HG03175 (cell line): ENCODE measurements at regions not wholly inside any gene's neighbourhood (a gene's known extent, or its start where the extent isn't known, plus 50 kb on each side); places are given as distances from the start of the nearest gene placed in this dataset.

ENCODE experiments used
- ATAC-seq: cut with Tn5 transposase; IDR thresholded peaks from one replicate; pipeline ENCODE4 v1.9.1; 2021; ENCODE audit warnings: mild to moderate bottlenecking, moderate library complexity; ENCODE audit not compliant: unreplicated experiment

DNA sequence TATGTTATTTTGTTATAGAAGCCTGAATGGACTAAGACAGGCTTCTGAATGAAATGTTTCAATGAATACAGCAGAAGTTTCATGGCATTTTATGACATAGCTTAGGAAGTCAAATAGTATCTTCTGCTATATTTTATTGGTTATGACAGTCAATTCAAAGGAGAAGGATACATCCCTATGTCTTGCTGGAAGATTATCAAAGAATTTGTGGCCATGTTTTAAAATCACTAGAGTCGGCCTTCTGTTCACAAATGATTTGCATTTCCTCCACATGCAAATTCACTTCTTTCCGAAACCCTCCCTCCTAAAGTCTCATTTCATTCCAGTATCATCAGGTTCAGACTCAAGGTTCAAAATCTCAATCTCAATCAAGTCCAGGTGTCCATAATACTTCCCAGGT lies 679.2 kb upstream of the ADAMTS5 start:
- ATAC-seq: no peak

DNA sequence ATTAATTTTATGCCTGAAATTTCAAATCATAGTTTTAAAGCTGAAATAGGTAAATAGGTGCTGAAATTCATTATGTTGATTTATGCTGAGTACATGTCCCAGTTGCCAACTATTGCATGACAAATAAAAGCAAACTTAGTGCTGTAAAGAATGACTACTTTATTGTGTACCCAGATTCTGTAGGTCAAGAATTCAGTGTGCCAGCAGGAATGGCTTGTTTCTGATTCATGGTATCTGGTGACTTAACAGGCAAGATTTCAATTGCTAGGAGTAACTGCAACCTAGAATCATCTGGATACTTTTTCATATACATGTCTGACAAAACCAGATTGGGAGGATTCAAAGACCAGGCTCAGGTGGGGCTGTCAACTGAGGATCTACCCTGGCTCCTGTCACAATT lies 678.4 kb upstream of the ADAMTS5 start:
- ATAC-seq: no peak

DNA sequence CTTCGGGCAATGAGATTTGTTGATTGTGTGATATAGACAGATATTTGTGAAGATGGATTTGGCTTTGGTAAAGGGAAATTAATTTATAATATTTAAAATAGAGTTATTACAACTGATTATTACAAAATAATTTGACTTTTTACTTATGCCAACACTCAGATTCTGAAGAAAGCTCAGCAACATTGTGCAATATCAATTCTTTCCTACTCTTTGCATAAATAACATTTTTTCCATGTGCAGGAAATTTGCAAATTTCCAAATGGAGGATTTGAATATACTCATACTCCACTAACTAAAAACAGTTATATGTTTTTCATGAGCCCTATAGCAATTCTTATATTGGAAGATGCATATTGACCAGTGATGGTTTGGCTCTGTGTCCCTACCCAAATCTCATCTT lies 676.4 kb upstream of the ADAMTS5 start:
- no peak for ATAC-seq

- no peak for ATAC-seq
Observed at GRCh38 chr21:27639286-27639685, 672.4 kb upstream of the ADAMTS5 start.

DNA sequence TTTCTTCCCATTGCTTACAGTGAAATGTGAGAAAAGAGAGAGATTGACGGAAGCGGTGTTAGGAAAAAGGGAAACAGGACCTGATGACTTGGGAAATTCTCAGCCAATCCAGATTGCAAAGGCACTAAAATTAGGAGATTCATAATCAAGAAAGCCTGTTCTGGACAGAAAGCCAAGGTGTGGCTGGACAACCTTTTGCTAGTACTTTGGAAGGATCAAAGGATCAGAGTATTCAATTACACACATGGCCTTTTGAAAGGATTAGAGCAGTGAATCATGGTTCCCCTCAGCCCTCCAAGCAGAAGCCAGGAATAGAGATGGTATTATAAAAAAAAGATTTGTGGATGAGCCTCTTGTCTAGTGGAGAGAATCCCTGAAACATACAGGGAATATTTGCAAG lies 669.8 kb upstream of the ADAMTS5 start:
- no peak for ATAC-seq

DNA sequence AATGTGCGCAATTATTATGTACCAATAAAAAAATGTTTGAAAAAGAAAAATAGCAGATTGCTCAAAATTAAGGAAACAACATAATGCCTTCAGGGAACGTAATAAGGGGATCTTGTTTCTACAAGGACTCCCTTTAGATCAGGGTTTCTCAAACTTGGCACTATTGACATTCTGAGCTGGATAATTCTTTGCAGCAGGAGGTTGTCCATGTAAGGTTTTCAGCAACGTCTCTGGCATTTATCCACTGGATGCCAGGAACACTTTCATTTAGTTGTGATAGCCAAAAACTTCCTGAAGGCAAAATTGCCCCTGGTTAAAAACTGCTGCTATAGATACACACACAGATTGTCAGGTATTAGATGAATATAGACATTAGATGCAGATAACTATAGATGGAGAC lies 666.7 kb upstream of the ADAMTS5 start:
- no peak for ATAC-seq

- no peak for ATAC-seq
Observed at GRCh38 chr21:27631471-27631870, 664.6 kb upstream of the ADAMTS5 start.

DNA sequence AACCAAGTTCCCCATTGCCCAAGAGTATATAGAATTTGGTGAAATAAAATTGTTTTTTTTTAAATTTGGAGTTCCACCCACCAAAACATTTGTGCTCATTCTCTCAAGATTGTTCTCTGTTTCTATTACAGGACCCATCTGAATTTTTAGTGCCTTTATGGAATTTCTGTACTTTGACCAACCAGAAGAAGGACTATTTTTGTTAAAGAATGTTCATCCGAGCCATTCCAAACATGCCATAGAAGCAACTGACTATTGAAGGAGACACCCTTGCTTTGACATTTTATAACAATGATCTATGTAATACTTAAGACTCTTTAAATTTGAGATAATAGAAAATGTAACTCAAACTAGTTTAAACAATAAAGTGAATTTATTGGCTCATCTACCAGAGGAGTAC lies 655.7 kb upstream of the ADAMTS5 start:
- no peak for ATAC-seq

- ATAC-seq: no peak
Observed at GRCh38 chr21:27614231-27614630, 647.3 kb upstream of the ADAMTS5 start.

DNA sequence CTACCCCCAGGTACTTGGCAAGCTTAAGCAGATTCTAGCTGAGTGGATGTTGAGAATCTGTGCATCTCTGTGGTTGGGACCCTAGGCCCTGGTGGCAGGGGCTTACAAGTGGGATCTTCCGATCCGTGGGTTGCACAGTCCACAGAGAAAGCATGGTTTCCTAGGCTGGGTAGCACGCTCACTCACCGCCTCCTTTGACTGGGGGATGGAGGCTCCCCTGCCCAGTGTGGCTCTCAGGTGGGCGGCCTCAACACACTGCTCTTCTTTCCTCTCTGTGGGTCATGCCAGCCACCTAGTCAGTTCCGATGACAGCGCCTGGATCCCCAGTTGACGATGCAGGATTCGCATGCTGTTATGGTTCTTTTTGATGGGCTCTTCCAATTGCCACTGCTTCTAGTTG lies 639.5 kb upstream of the ADAMTS5 start:
- ATAC-seq: no peak

DNA sequence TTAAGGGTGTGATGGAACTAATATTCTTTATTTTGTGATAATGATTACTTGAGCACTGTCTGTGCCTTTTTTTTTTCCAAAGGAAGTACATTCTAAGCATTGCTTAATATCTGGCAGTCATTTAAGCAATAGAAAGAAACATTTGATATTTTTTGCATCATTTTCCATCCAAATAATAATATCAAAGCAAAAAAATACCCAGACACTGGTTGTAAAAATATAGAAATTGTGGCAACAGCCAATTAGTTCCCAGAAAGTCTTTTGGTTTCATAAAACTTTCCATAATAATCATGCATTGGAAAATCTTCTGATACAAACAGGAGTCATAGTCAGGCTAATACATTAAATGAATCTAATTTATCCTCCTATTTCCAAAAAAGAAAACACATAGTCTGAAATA lies 629.3 kb upstream of the ADAMTS5 start:
- no peak for ATAC-seq

DNA sequence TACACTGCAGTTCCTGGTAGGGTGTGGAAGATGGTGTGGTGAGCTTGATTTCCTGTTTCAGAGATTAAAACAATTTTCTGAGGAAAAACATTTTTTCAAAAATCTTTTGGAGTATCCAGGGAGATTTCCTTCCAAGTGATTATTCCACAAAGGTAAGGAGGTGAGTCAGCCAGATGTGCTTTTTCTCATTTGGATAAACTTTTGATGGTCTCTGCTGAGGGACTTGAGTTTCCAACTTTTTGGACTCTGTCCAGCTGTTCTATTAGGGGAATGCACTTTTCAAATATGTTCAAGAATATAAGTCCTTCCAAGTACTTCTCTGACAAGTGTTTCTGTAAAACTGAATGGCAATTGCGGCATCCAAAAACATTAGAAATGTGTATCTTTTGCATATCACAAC lies 628.8 kb upstream of the ADAMTS5 start:
- ATAC-seq: no peak

GRCh38 chr21:27590271-27590670 lies 623.4 kb upstream of the ADAMTS5 start:
- ATAC-seq: no peak

DNA sequence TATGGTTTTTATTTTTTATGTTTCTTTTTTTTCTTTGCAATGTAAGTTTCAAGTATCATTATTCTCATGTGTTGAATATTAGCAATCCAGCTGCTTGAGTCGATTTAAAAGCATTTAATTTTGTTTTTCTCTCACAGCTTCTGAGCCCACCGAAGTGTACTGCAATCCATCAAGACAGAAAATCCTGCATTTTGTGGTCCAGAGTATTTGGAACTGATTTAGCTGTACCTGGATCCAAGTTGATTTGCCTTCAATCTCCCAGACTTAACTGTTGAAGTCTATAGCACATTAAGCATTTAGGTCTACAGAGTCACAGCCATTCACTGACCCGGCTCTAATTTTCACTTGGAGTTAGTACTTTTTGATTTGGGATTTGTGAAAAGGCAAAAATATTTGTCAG lies 622.9 kb upstream of the ADAMTS5 start:
- no peak for ATAC-seq

DNA sequence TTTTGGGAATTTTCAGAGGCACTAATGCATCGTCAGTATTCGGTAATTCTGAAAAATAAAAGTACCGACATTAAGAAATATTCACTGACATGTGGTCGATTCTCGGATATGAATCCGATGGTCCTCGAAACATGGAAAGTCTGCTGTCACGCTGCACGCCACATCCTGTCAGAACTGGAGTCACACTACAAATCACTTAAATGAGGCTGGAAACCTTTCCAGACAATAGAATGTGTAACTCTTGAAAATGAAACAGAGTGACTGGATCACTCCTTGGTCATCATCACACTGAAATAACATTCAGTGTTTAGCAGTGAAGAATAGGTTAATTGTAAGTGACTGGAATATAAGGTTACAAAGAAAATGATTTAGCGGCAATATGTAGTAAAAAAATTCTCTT lies 620.1 kb upstream of the ADAMTS5 start:
- no peak for ATAC-seq

DNA sequence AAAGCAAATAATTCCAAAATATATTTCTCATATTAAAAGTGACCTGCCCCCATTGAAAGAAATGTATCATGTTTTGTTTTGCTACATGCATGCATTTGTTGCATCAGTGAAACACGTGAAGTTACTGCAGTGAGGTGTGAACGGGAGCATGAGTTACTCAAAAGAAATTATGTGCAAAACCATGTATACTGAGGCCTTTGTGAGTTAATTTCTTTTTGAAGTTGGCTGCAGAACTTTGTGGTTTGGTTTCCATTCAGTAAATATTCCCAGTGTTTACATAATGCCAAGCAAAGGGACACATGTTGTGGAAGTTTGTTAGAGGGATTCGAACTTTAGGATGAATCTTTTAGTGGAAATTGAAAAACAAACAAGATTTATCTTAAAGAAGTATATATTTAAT lies 619.4 kb upstream of the ADAMTS5 start:
- ATAC-seq: no peak

DNA sequence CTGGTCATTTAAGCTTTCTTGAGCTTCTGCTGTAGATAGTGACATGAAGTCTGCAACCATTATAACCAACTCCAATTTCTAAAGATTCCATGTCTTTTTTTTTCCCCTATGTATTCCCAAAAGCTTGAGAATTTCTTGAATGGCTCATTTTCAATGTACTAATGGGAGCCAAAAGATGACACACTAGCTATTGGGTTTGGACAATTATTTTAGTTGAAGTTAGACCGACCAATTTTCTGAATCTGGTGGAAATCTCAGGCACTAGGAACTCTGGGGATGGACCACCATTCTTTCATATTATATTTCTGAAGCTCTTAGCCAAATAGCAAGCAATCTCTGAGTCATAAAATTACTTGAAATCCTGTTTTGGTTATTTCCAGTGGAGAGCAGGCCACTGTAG lies 617.4 kb upstream of the ADAMTS5 start:
- ATAC-seq: no peak

DNA sequence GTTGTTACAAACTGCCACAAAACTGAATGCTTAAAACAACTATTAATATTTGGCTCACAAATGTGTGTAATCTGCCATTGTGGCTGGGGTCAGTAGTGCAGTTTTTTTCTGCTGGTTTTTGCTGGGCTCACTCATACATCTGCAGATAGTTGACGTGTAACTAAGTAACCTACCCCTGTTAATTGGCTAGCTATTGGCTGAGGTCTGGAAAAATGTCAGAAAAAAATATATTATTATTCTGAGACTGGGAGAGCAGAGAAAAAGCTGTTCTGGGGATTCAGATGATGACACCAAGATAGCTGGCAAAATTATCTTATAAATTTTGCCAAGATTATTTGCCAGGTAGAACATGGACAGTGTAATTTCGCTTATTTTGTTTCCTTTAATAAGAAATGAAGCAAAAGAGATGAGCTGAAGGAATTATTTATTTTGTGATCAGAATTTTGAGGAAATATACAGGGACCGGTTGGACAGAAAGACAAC lies 616.1 kb upstream of the ADAMTS5 start:
- ATAC-seq: no peak

DNA sequence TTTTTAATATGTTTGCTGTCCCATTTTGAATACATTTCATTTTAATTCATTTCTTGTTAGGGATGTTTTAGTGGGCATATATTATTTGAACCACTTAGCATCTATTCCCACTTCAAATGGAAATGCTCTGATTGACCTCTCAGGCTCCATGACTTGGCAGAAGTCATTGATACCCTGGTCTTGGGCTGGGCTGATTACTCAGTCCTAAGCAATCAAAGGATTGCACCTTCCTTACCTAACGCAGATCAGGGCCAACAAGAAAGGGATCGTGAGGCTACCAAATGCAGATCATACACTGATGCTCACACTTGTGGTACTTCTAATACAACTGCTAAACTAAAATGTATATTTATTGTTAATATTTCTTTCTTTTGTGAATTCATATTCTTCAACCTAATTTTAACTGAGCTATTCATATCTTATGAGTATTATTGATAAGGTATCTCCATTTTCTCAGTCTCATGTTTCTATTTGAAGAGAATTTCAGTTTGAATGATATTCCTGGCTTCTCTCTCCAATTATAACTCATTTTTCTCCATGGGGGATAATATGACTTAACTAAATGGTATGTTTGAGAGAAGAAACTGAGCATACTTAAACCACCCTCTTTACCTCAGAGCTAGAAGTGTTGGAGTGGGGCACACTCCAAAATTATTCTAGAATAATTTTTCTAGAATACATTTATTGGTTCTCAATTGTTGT lies 615.5 kb upstream of the ADAMTS5 start:
- no peak for ATAC-seq

GRCh38 chr21:27581168-27581567 lies 614.3 kb upstream of the ADAMTS5 start:
- no peak for ATAC-seq

- no peak for ATAC-seq
Observed at GRCh38 chr21:27580276-27580675, 613.4 kb upstream of the ADAMTS5 start.

DNA sequence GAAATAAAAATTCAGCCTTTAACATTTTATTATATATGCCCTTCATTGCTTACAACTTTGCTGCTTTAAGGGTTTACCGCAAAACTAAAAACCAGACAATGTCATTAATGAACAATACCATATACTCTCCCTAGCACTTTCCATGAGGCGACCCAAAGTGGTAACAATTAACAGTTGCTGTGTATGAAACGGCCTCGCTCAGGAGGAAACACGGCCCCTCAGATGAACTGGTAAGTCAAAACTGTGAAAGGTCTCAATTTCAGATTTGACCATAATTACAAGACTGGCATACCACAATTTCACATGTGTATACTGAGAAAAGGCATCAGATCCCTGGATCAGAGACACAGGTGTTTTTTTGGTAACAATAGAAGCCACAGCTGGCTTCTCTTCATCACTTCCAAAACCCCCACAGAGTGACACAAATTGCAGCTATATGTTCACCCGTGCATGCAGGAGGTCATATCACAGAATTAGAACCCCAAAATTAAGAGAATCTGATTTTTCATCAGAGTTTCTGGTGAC lies 611.9 kb upstream of the ADAMTS5 start:
- no peak for ATAC-seq

DNA sequence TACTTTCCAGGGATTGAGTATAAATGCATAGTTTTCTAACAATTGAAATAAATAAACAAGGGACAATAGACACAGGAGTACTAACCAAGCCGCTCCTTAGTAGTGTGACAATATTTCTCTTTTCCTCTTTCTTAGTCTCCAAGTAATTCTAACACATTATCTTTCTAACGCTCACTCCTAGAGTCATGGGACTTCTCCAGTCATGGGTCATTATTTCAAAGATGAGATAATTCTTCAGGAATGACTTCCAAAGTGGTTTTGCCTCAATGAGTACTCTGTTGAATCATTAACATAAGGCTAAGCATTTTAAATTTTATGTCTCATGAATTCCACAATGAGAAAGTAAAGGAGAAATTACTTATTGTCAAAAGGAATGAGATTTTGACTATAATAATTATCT lies 605.8 kb upstream of the ADAMTS5 start:
- no peak for ATAC-seq
